IPS DF 19.7 (cell line): ENCODE measurements at regions not wholly inside any gene's neighbourhood (a gene's known extent, or its start where the extent isn't known, plus 50 kb on each side); places are given as distances from the start of the nearest gene placed in this dataset.
"Not testable (repeated sequence)": the region's sequence is repeated elsewhere in the genome, so short reads cannot be mapped to it uniquely, and the experiment has no call there.

ENCODE experiments used
- DNase-seq: peaks from one replicate; pipeline ENCODE4 v3.0.0-alpha.2; 2013; ENCODE audit warnings: low read depth, low spot score

GRCh38 chr5:158267228-158267627 is 408.3 kb upstream of the CLINT1 start:
- DNase-seq = no peak

- no peak for DNase-seq
Observed at GRCh38 chr5:158265931-158266700, 407.2 kb upstream of the CLINT1 start.

- DNase-seq = no peak
Observed at GRCh38 chr5:158265346-158265745, 406.4 kb upstream of the CLINT1 start.

GRCh38 chr5:158264264-158264663 is 405.3 kb upstream of the CLINT1 start:
- DNase-seq = no peak

- DNase-seq = no peak
Observed at GRCh38 chr5:158261674-158262367, 402.9 kb upstream of the CLINT1 start.

- DNase-seq = no peak
Observed at GRCh38 chr5:158256096-158256495, 397.2 kb upstream of the CLINT1 start.

- DNase-seq = no peak
Observed at GRCh38 chr5:158255609-158256008, 396.7 kb upstream of the CLINT1 start.

- no peak for DNase-seq
Observed at GRCh38 chr5:158246661-158247060, 387.7 kb upstream of the CLINT1 start.

- DNase-seq = no peak
Observed at GRCh38 chr5:158245513-158245912, 386.6 kb upstream of the CLINT1 start.

- no peak for DNase-seq
Observed at GRCh38 chr5:158244882-158245281, 385.9 kb upstream of the CLINT1 start.

- no peak for DNase-seq
Observed at GRCh38 chr5:158236511-158237335, 377.8 kb upstream of the CLINT1 start.

- no peak for DNase-seq
Observed at GRCh38 chr5:158235159-158235547, 376.2 kb upstream of the CLINT1 start.

GRCh38 chr5:158234323-158235158 is 375.6 kb upstream of the CLINT1 start:
- no peak for DNase-seq

GRCh38 chr5:158233735-158234322 is 374.9 kb upstream of the CLINT1 start:
- no peak for DNase-seq

GRCh38 chr5:158227314-158227713 is 368.4 kb upstream of the CLINT1 start:
- DNase-seq = not testable (repeated sequence)

- DNase-seq = no peak
Observed at GRCh38 chr5:158226496-158226895, 367.6 kb upstream of the CLINT1 start.

GRCh38 chr5:158224253-158224652 is 365.3 kb upstream of the CLINT1 start:
- no peak for DNase-seq

- DNase-seq = no peak
Observed at GRCh38 chr5:158223054-158223600, 364.2 kb upstream of the CLINT1 start.

- DNase-seq = no peak
Observed at GRCh38 chr5:158212917-158213316, 354.0 kb upstream of the CLINT1 start.

GRCh38 chr5:158212237-158212636 is 353.3 kb upstream of the CLINT1 start:
- no peak for DNase-seq
